SK-N-DZ (cell line): ENCODE measurements at regions not wholly inside any gene's neighbourhood (a gene's known extent, or its start where the extent isn't known, plus 50 kb on each side); places are given as distances from the start of the nearest gene placed in this dataset.
"Not testable (repeated sequence)": the region's sequence is repeated elsewhere in the genome, so short reads cannot be mapped to it uniquely, and the experiment has no call there.

Source experiments
- DNase-seq: peaks from one replicate; pipeline ENCODE4 v3.0.0-alpha.2; 2015; ENCODE audit warnings: low spot score

DNA sequence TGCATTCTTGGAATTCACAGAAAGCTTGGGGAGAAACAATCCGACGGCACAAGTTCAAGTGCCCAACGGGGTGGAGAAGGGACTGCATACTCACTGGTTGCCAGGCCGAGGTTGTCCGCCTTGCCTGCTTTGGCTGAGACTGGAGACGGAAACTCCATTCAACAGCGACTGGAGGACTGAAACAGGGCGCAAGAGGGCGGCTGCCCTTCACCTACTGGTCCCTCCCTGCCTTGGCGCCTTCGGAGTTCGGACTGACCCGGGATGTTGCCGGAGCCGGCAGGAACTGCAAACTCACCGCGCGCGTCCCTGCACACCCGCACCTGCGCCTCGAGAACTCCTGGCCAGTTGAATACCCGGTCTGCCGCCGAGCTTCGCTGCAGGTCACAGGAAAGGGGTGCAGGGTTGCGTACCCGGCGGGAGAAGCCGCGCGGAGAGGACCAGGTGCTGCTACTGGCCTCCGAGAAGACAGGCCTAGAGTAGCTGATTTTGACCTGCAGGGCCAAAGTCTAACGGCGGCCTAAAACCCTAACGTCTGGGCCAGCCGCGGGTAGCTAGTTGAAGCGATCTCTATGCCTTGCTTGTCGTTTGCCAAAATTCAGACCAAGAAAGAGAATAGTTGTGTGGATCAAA lies 132.9 kb downstream of the FAM72B start:
- DNase-seq: not testable (repeated sequence)

DNA sequence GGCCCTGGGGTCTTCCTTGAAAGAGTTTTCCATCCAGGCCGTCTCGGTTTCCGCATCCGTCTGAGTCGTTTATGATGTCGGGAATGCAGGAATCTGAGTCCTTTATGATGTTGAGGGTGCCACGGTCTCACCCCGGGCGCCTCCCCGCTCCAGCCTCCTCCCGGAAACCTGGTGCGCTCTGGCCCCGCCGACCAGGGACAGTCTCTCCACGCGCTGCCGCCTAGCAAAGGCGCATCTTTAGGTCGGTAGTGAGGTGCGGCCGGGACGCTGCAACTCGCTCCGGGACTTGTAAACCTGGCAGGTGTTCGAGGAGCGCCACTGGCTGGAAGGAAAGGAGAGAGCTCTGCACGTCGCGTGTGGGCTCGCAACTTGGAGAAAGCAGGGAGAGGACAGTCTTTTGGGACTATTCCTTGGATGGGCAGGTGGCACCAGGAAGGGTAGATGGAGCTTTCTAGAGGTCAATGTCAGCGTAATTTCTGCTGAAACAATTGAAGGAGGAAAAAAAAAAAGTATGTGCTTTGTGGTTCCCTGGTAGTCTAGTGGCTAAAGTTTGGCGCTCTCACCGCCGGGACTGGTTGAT lies 132.0 kb downstream of the FAM72B start:
- not testable (repeated sequence) for DNase-seq

DNA sequence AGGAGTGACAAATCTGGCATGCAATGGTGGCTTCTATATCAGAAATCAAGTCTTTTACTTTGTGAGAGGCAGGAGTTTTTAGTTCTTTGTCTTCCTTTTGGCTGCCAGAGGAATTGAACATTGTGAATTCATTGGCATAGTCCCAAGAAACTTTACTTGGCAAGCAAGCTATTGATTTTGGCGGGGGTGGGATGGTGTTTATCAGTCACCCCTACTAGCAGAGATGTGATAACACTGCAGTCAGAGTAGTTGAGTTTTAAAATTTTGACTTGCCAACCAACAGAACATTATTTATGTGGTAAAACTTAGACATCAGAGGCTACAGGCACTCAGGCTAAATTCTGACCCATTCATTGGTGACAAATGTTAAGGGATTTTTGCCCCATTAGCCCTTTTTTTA lies 129.2 kb downstream of the FAM72B start:
- not testable (repeated sequence) for DNase-seq

DNA sequence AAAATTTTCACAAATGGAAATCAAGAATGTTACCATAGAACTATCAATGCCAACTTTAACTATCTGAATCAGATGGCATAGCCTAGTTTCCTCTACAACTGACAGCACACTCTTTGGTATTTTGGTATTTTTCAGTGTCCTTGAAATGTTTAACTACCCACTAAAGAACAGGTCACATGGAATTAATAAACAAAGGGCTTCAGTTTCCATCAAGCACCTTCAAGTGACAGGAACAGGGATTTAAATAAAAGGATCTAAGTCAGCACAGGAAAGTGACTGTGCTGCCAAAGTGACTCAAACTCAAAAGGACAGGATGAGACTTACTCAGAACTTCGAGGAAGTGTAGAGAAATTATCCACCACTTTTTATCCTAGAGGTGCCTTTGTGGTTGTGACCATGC lies 117.2 kb downstream of the FAM72B start:
- DNase-seq: not testable (repeated sequence)

DNA sequence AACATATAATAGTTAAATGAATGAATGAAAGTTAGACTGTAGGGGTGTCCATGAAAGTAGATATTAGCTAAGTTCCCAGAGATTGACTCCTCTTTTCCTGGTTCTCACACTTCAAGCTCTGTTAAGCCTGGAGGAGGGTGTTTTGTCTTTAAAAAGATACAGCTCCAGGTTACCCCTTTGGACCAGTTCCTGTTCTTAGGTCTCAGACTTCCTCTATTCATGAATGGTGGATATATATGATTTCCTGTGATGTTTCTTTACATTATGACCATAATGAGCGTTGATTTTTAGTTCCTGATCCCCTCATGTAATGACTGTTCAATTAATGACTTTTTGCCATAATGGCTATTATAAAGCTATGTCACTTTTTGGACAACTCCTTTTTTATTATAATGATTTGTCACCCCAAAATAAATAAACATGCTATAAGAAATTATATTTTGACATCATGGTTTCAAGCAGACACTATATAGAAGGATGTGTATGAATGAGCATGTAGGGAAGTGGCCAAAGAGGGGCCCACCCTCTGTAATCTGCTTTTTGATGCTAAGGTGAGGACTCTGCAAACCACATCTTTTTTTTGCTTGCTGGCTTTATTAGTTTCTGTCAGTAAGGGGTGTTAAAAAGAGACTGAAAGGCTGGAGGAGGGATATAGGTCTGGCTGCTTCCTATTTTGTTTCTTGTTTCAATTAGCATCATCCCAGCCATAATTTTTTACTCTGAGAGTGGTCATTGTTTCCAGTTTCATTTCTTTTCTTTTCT lies 115.2 kb downstream of the FAM72B start:
- DNase-seq: not testable (repeated sequence)

DNA sequence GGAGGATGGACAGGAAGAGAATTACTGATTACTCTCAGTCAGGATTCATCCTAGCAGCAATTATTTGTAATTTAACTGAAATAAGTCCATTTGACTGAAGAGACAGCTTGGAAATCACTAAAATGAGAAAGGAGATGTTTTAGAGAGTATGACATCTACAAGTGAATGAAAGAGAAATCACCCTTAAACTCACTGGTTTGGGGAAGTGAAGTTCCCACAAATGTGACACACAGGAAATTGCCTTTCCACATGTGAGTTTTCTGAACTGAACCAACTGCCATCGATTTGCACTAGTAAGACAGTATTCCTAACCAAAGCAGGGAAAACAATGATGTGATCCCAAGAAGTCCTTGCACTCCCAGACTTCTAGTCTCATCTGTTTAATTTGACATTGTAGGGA lies 110.3 kb downstream of the FAM72B start:
- DNase-seq: not testable (repeated sequence)

DNA sequence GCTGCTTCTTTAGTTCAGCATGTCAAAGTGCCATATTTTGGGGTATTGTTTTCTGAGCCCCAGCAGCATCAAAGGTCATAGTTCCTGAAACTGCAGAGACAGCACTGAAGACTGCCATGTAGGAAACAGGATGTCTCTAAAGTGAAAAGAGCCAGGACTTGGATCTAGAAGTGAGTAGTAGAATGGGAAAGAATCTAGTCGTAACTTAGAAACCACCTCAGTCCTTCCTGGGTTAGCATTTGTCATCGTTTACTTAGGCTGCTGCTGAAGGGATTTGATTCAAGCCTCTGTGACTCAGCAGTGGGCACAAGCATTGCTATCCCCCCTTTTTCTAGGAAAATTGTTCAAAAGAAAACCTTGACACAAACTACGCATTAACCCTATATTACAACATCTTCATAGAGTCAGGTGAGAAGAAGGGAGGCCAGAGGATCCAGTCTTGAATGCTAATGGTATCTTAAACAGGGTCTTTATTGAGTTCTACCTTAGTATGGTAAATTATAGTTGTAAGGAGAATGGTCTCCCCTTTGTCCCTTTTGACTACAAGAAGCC lies 108.8 kb downstream of the FAM72B start:
- not testable (repeated sequence) for DNase-seq

DNA sequence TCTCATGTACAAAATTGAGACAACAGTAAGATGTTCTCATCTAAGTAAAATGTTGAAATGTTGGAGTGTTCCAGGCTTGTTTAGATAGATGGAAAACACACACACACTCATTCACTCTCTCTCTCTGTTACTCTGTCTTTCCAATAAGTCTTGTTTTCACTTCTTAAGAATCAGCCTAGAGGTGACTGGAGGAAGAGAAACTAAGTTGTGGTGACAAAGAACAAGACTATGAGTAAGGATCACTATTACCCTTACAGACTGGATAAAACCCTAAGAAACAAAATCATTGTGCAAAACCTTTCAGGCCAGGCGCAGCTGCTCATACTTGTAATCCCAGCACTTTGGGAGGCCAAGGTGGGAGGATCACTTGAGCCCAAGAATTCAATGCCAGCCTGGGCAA lies 107.5 kb downstream of the FAM72B start:
- not testable (repeated sequence) for DNase-seq

DNA sequence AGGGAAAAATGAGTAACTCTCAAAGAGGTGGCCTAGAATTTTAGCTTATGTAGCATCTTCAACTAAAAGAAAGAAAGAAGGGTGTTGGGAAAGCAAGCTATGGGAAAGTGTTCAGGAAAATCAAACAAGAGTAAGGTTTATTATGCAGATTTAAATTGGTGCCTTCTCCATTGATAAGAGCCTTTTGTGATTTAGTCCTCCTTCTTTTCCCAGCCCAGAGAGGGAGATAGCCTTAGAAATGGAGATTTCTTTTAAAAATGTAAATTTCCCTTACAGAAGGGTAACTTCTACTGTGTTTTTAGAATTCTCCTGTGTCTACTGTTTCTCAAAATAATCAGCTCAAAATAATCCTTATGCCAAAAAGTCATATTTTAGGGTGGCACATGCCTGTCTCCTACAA lies 104.5 kb downstream of the FAM72B start:
- not testable (repeated sequence) for DNase-seq

DNA sequence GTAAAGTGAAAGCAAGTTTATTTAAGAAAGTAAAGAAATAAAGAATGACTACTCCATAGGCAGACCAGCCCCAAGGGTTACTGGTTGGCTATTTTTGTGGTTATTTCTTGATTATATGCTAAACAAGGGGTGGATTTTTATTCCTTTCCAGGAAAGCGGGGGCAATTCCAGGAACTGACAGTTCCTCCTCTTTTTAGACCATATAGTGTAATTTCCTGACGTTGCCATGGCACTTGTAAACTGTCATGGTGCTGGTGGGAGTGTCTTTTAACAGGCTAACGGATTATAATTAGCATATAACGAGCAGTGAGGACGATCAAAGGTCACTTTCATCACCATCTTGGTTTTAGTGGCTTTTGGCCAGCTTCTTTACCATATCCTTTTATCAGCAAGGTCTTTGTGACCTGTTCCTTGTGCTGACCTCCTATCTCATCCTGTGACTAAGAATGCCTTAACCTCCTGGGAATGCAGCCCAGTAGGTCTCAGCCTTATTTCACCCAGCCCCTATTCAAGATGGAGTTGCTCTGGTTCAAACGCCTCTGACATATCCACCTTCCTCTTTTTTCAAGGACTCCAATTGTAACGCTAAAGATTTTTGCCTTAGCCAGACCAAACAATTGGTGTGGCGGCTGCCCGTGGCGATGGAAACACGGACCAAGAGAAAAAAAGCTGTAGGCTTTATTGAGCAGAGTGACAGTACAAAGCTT lies 103.8 kb downstream of the FAM72B start:
- DNase-seq: not testable (repeated sequence)

DNA sequence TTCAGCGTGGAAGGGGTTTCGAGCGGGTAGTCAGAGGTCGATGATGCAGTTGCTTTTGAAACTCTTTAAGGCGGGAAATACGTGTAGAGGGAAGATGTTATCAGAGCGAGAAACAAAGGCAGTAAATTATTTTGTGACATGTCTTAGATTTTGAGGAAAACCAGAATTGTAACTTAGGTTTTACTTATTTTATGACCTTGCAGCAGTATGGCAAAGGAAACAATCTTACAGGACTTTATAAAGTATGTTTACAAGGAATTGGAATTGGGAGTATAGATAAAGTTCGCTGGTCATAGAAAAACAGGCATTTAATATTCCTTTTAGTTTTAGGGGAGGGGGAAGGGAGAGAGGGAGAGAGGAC lies 103.3 kb downstream of the FAM72B start:
- DNase-seq: peak; percentile 0

DNA sequence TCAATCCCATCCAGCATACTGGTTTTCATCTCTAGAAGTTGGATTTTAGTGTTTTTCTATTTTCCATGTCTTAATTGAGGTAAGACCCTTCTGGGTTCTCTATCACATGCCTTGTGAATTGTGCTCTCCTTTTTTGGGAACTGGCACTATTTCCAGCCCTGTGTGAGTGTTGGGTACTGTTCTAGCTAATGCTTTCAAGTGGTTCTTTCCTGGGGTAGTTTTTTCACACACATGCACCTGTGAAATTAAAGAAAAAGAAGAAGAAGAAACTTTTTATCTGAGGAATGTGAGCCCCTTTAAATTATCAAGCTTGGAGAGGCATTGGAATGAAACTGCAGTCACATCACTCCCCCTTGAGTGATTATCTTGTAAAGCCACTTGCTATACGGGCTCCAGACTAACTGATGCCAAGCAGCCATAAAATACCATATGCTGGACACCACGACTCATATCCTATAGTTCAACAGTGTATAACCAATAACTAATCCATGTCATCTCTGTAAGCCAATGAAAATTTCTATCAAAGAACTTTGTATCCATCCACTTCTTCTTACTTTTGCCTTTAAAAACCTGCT lies 102.4 kb downstream of the FAM72B start:
- DNase-seq: not testable (repeated sequence)

DNA sequence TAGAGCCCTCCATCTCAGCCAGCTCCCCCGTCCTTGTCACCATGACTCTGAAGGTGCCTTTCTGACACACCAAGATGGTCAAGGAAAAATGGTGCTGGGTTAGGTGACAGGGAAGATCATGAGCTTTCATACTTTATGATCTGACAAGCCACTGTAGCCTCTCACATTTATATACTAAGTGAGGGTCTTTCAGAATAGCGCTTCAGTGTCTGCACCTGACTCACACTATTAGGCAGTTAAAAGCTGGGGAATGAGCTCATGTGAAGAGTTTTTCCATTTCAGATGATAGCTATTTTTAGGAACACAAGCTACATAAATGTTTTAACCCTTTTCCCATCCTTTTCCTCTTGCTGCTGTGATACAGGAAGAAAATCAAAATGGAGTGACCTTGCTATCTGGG lies 101.1 kb downstream of the FAM72B start:
- not testable (repeated sequence) for DNase-seq

DNA sequence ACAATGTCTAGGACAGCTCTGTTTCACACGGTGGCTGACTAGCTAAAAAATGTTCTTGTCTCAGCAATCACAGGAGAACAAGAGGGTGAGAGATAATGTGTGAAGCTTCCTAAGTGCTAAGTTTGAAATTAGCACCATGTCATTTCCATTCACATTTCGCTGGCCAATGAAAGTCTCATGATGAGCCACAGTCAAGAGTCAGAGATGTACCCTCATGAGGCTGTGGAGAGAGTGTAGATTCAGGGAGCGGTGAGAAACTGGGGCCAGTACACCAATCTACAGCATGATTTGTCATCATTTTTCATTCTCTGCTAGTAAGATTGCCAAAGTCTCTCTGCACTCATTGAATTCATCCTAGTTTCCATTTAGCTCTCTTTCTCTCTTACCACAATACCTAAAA lies 97.9 kb downstream of the FAM72B start:
- DNase-seq: not testable (repeated sequence)

DNA sequence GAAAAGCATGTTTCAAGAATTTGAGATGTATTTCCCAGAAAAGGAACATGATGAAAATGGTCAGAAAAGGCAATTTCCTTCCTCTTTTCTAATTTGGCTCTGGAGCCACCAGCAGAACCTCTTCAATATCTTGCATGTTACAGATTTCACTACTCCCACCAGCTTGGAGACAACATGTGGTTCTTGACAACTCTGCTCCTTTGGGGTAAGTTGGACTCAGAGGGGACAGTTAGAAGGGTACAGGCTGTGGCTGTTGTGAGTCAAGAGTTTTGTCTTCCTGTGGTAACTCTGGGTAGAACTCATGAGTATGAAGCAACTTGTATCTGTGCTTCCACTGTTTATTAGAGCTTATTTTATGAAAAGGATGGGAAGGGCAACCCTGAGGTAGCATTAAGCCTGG lies 96.9 kb downstream of the FAM72B start:
- DNase-seq: not testable (repeated sequence)

DNA sequence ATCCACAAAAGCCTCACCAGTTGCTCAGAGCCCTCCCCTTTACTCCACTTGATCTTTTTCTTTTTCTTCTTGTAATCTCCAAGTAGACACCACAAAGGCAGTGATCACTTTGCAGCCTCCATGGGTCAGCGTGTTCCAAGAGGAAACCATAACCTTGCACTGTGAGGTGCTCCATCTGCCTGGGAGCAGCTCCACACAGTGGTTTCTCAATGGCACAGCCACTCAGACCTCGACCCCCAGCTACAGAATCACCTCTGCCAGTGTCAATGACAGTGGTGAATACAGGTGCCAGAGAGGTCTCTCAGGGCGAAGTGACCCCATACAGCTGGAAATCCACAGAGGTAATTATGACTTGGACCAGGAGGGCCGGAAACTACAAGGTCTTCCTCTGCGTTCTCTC lies 95.6 kb downstream of the FAM72B start:
- not testable (repeated sequence) for DNase-seq

DNA sequence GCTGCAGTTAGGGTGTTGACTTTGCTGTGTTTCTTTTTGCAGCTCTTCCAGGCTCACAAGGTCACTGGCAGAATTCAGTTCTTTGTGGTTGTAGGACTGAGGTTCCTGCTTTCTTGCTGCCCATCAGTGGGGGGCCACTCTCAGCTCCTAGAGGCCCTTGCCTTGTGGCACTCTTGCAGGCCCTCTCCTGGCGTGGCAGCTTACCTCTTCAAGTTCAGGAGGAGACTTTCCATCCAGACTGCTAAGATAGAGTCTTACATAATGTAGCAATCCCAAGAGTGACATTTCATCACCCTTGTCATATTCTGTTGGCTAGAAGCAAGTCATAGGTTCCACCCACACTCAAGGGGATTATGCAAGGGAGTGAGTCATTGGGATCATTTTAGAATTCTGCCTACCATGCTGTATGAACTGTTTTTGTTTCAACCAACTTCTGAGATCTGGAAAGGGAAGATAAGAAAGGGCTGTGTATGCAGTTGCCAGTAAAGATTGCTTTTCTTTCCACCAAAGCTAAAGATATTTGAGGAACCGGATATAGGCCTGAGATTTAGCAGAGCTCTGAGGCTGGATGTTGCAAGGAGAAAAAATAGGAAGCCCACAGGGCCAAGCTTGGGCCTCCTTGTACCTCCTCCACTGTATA lies 91.7 kb downstream of the FAM72B start:
- DNase-seq: not testable (repeated sequence)

DNA sequence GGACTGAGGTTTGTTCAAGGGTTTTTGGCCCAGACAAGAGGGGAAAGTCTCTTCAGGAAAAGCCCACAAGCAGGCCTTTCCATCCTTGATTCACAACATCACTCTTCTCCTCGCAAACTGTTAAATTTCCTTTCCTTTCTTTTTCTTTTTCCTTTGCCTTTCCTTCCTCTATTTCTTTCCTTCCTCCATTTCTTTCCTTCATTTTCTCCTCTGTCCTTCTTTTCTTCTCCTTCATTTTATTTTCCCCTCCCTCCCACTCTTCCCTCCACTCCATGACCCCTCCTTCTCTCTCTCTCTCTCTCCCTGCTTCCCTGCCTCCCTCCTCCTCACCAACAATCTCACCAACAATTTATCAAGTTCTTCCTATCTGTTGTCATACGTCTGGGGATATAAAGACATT lies 89.1 kb downstream of the FAM72B start:
- not testable (repeated sequence) for DNase-seq

DNA sequence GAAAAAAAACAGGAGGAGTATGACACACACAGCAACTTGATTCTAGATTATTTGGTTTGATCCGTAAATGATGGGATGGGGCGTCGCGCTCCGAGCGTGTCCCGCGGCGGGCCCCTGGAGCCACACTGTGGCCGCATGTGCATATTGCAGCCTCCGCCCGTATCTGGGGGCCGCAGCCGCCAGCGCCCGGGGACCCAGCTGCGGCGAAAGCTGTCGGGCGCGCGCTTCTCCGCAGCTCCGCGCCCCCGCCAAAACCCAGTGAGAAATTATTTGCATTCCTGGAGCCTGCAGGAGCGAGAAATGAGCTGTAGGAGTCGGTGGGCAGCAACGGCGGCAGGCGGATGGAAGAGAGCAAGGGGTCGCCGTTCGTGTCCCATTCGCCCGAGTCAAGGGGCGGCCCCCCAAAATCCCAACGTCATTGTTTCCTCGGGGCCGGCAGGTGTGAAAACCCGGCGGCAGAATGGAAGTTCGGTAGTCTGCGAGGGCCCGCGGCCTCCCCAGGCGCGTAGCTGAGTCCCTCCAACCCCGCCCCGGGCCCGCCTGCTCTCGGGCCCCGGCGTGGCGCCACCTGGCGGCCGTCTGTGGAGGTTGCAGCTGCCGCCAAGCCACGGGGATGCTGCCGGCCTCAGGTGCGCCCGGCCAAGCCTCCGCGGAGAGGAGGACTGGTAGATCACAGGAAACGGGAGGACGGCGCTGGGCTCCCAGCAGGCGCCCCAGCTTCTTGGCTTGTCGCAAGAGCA lies 86.8 kb downstream of the FAM72B start:
- DNase-seq: peak; percentile 39

DNA sequence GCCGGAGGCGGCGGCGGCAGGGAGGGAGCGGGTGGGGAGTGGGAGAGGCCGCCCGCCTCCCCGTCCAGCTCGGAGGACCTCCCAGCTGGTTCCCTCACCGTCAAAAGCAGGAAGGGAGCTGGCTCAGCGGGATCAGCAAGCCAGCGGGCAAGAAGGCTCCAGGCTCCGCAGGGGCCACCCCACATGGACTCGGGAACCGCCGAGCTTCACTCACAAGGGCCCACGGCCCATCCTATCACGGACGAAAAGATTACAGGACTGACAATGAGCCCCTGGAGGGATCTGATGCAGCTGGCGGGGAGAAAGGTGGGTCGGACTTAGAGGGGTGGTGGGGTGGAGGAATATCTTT lies 86.3 kb downstream of the FAM72B start:
- DNase-seq: peak; percentile 1
